Left ventricle myocardium superior (tissue), 1 donor: ENCODE measurements at regions not wholly inside any gene's neighbourhood (a gene's known extent, or its start where the extent isn't known, plus 50 kb on each side); places are given as distances from the start of the nearest gene placed in this dataset.
A peak's percentile ranks its signal among the peaks of the same experiment; 100 is the strongest.
"Not testable (repeated sequence)": the region's sequence is repeated elsewhere in the genome, so short reads cannot be mapped to it uniquely, and the experiment has no call there.

Source experiments
- ATAC-seq: fragments of 200-7000 bp; cut with Tn5 transposase; one replicate; pipeline ENCODE4 v1.9.1; 2020; ENCODE audit warnings: mild to moderate bottlenecking, moderate library complexity
- DNase-seq: peaks from one replicate; pipeline ENCODE4 v3.0.0-alpha.2; 2020
- intact Hi-C: fragments of 100-400 bp; cut with micrococcal nuclease; formaldehyde crosslinking; loops from one replicate; pipeline ENCODE4 v1.11.0; 2022
- donor health status: DM: no; HTN: yes; CAD: no; lungs with severe emphysema.

- peak; percentile 62 for ATAC-seq
- intact Hi-C loops, result no loop called here
- DNase-seq, result no peak
These were observed 63.7 kb upstream of the PRSS3 start for GRCh38 chr9:33731625-33732024.

GRCh38 chr9:33734247-33734940 lies 61.0 kb upstream of the PRSS3 start:
- intact Hi-C loops, DNase-seq, ATAC-seq: not testable (repeated sequence)

- ATAC-seq, intact Hi-C loops, DNase-seq: not testable (repeated sequence)
These were observed 60.2 kb upstream of the PRSS3 start for GRCh38 chr9:33734941-33735835.

GRCh38 chr9:33737811-33738606 lies 57.4 kb upstream of the PRSS3 start:
- DNase-seq (peak; percentile 36), ATAC-seq (peak; percentile 67)
- intact Hi-C loops, result no loop called here

- intact Hi-C loops, result no loop called here
- no peak for ATAC-seq
- no peak for DNase-seq
These were observed 56.0 kb upstream of the PRSS3 start for GRCh38 chr9:33739398-33739797.

- ATAC-seq (no peak), DNase-seq (no peak)
- intact Hi-C loops, result no loop called here
These were observed 55.3 kb upstream of the PRSS3 start for GRCh38 chr9:33740075-33740474.

GRCh38 chr9:33740958-33741357 lies 54.4 kb upstream of the PRSS3 start:
- ATAC-seq, DNase-seq, intact Hi-C loops: not testable (repeated sequence)

GRCh38 chr9:33742051-33742450 lies 53.3 kb upstream of the PRSS3 start:
- intact Hi-C loops, result no loop called here
- no peak for DNase-seq

GRCh38 chr9:33742519-33742918 lies 52.8 kb upstream of the PRSS3 start:
- intact Hi-C loops, result no loop called here

More at GRCh38 chr9:33742051-33742450, 53.3 kb upstream of the PRSS3 start:
- no peak for ATAC-seq

More at GRCh38 chr9:33742519-33742918, 52.8 kb upstream of the PRSS3 start:
- DNase-seq (no peak), ATAC-seq (no peak)
